Cortex of kidney (tissue), 1 donor: ENCODE measurements at regions not wholly inside any gene's neighbourhood (a gene's known extent, or its start where the extent isn't known, plus 50 kb on each side); places are given as distances from the start of the nearest gene placed in this dataset.
"Not testable (repeated sequence)": the region's sequence is repeated elsewhere in the genome, so short reads cannot be mapped to it uniquely, and the experiment has no call there.

Source experiments
- DNase-seq: peaks from one replicate; lab custom pipeline; 2025; lab: John Stamatoyannopoulos, UW

DNA sequence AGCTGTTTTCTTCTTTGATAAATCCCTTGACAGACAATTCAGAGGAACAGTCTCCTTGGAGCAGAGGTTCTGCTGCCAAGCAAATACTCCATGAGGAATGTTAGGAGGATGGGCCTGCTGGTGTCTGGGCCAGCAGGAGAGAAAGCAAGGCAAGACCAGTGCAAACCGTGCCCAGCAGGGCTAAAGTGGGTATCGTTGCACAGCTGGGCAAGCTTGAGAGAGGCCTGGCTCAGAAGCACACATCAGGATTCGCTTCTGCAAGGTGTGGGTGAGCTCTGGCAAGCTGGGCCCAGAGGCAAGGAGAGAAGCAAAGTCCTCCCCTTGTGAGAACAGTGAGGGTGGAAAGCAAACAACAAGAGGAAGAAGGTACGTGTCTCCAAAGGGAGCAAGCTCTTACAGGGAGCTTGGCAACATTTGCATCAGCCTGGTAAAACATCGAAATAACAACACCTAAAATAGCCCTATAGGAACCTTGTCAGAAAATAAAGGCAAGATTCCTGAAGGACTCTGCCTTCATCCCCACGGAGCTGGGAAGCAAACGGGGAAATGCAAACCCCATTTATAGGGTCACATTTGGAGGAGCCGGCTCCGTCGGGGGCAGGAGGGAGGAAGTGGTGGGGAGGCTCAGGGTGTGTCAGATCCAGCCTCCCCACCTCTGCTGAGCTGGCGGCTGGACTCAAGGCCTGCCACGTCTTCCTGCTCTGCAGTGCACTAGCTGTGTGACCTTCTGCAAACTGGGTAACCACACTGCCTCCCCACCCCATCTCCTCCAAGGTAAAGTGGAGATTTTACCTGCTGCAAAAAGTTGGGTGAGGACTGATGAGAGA lies 62.3 kb upstream of the HIVEP3 start:
- DNase-seq: no peak

DNA sequence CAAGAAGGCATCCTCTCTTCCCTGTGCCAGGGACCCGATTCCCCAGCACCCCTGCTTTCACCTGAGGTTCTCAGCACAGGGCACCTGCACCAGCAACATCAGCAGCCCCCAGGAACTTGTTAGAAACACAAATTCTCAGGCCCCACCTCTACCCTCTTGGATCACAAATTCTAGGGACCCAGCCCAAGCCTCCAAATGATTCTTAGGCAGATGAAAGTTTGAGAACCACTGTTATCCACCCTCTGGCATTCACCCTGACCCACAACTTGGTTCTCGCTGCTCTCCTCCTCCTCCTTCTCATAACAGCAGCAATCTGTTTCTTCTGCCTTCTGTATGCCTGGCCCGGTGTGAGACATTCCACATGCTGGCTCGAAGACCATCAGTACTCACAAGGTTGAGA lies 60.3 kb upstream of the HIVEP3 start:
- no peak for DNase-seq

DNA sequence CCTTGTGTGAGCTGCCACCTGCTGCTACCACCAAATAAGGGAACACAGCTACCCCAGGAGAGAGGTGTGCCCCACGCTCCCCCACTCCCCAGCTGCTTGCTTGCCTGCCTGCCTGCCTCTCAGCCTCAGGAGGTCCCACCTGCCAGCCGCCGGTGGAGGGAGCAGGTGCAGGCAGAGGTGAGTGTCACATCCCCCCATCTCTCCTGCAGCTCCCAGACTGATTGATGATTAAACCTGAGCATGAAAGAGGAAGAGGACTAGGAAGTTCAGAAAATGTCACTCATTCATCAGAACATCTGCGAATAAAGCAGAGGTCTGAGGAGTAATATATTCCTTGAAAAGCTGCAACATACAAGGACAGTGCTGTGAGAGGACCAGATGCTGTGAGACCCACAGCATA lies 58.6 kb upstream of the HIVEP3 start:
- no peak for DNase-seq

DNA sequence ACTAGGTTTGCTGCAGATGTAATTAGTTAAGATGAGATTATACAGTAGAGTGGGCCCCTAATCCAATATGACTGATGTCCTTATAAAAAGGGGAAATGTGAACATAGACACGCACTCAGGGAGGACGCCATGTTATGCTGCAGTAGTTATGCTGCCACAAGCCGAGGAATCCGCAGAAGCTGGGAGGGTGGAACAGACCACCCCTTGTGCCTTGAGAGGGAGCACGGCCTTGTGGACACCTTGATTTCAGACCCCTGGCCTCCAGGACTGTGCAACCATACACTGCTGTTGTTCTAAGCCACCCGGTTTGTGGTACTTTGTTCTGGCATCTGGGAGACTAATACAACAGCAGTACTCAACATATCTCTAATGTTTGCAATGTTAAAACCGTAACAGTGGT lies 57.9 kb upstream of the HIVEP3 start:
- DNase-seq: no peak

DNA sequence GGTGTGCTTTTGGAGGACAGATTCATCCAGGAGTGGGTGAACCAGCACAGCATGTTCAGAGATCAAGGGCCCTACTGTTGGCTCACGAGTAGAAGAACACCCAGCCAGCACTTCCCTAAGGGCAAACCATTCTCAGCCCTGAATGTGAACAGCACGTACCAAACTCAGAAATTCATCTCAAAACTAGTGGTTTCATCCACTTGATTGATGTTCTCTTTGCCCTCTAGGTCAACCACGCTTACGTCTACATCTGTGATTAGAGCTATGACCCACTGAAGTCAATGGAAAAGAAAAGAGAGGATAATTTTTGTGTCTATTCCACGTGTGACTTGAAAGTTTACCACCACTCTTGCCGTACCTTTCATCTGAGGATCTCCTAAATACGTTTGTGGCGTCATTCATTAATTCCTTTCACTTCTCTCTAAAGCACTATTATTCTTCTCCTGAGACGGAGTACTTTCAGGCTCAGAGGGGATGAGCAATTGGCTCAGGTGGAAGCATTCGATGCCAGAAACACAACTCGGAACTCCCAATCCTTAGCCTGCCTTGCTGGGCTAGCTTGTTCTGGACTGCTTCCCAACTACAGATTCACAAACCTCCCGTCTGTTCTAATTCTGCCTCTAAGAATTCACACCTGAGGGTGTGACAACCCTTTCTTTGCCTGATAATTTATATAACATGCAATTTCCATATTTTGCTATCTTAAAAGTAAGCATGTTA lies 57.3 kb upstream of the HIVEP3 start:
- no peak for DNase-seq

DNA sequence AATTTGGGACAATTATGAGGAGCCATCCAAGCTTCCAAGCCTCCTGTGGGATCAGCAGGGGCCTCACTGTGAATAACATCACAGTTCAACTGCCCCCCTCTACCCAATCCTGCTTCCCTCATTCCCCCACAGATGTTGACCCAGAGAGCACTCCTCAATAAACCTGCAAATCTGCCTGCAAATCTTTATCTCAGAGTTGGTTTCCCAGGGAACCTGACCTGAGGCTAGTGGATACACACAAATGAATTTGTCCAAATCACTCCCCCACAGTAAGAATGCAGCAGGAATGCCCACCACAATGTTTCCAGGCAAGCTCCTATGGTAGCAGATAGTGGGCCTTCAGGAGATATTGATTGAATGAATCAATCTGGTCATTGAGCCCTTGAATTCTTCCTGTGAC lies 56.4 kb upstream of the HIVEP3 start:
- DNase-seq: no peak

DNA sequence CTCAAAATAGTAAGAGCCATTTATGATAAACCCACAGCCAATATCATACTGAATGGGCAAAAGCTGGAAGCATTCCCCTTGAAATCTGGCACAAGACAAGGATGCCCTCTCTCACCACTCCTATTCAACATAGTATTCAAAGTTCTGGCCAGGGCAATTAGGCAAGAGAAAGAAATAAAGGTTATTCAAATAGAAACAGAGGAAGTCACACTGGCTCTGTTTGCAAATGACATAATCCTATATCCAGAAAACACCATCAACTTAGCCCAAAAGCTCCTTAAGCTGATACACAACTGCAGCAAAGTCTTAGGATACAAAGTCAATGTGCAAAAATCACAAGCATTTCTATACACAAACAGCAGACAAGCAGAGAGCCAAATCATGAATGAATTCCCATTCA lies 49.8 kb upstream of the HIVEP3 start:
- DNase-seq: not testable (repeated sequence)
